ENCODE measurements at regions not wholly inside any gene's neighbourhood (a gene's known extent, or its start where the extent isn't known, plus 50 kb on each side); places are given as distances from the start of the nearest gene placed in this dataset.

- TF ChIP-seq YY1 (IDR thresholded peaks at IDR 0.05; ENCODE audit: insufficient read depth, insufficient read length) (no peak), ZNF274 (IDR thresholded peaks at IDR 0.05; ENCODE audit: low read depth, low read length) (no peak)
These were observed 52.5 kb upstream of the GTF3A start for GRCh38 chr13:27371932-27372331.
